Retinal pigment epithelial cell (primary cell): ENCODE measurements at regions not wholly inside any gene's neighbourhood (a gene's known extent, or its start where the extent isn't known, plus 50 kb on each side); places are given as distances from the start of the nearest gene placed in this dataset.

Experiments used
- DNase-seq: peaks from one replicate; pipeline ENCODE4 v3.0.0-alpha.2; 2010; ENCODE audit warnings: low read depth
- H3K4me3 ChIP-seq: 2 replicates; pipeline ENCODE4 v1.5.1; 2011; ENCODE audit warnings: mild to moderate bottlenecking, low read length, control low read depth, moderate library complexity
- TF ChIP-seq, protein P1 (sequence below): conservative IDR thresholded peaks from 2 replicates; pipeline ENCODE4 v1.5.1; 2011; ENCODE audit warnings: low read depth, low read length, control low read depth, inconsistent platforms

DNA sequence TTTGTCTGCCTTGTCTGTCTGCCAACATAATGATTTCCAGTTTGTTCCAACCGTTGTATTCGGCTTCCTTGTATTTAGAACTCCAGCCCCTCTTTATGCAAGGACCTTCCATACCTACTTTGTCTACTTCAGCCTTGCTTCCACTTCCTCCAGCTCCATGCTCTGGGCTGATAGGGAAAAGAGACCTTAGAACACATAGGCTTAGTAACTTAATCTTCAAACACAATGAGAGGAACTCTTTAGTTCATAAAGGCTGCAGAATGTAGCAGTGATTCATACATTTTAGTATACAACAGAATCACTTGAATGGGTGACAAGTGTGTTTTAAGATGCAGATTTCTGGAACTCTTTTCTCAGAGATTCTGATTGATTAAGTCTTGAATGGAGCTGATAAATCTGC is 102.8 kb upstream of the IFNE start:
- no peak for DNase-seq
- H3K4me3 ChIP-seq = no peak overlapping the region
- TF ChIP-seq, protein P1, sequence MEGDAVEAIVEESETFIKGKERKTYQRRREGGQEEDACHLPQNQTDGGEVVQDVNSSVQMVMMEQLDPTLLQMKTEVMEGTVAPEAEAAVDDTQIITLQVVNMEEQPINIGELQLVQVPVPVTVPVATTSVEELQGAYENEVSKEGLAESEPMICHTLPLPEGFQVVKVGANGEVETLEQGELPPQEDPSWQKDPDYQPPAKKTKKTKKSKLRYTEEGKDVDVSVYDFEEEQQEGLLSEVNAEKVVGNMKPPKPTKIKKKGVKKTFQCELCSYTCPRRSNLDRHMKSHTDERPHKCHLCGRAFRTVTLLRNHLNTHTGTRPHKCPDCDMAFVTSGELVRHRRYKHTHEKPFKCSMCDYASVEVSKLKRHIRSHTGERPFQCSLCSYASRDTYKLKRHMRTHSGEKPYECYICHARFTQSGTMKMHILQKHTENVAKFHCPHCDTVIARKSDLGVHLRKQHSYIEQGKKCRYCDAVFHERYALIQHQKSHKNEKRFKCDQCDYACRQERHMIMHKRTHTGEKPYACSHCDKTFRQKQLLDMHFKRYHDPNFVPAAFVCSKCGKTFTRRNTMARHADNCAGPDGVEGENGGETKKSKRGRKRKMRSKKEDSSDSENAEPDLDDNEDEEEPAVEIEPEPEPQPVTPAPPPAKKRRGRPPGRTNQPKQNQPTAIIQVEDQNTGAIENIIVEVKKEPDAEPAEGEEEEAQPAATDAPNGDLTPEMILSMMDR = no peak

- H3K4me3 ChIP-seq = no peak overlapping the region
- DNase-seq = no peak
- TF ChIP-seq, protein P1 = peak; percentile 40
Observed at GRCh38 chr9:21585756-21586752, 103.9 kb upstream of the IFNE start.

- H3K4me3 ChIP-seq = no peak overlapping the region
- no peak for DNase-seq
- TF ChIP-seq, protein P1 = no peak
Observed at GRCh38 chr9:21589344-21590056, 107.4 kb upstream of the IFNE start.

GRCh38 chr9:21590058-21590996 is 108.2 kb upstream of the IFNE start:
- TF ChIP-seq, protein P1 = no peak
- no peak overlapping the region for H3K4me3 ChIP-seq
- no peak for DNase-seq

DNA sequence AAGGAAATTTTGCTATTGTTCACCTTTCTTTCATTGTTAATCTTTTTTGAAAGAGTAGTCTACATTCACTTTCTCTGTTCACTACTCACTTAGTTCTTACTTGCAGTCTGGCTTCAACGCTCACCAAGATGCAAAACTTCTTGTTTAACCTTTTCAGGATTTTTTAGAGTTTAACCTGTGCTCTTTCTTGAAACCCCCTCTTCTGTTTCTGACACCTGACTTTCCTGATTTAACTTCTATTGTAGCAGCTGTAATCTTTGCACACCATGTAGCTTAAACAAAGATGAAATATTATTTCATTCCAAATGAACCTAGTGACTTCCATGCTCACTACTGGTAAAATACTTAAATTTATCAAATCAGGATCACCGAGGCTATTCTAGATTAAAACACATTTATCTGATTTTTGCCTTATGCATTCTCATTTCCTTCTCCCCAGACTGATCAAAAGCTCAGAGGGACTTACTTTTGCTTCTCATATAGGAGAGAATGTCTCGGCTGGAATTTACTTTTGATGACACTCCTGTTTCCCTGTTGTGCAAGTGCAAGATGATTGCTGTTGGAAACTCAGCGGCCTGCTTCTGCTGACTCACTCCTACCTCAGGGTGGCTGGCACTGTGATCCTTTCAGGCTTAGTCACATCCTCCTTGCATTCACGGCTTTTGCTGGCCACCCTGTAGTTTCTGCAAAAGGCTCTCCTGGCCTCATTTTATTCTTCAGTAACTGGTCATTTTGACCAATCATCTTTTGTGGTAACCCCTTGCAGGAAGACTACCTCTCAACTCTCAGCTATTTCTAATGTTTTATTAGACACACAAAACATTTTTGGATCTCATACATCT is 109.3 kb upstream of the IFNE start:
- DNase-seq = peak; percentile 95
- TF ChIP-seq, protein P1 = no peak
- H3K4me3 ChIP-seq = peak overlapping the region; percentile 9

DNA sequence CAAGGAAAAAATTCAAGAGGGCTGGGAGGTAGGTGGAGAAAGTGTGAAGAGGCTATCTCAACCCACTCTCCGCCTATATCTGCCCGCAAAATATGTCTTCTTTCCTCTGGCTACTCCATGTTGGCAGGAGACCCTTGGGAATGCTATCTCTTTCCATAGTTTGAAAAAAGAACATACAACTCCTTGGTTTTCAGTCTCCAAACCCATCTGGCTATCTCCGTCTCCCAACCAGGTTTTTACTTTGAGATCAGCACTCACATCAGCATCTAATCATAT is 109.9 kb upstream of the IFNE start:
- no peak overlapping the region for H3K4me3 ChIP-seq
- no peak for DNase-seq
- TF ChIP-seq, protein P1 = no peak
